ENCODE measurements at regions not wholly inside any gene's neighbourhood (a gene's known extent, or its start where the extent isn't known, plus 50 kb on each side); places are given as distances from the start of the nearest gene placed in this dataset.

- Histone ChIP-seq H3K9me3 (ENCODE audit: insufficient read depth, low read length) (no peaks in the 10 kb centered on the region), H3K9ac (ENCODE audit: low read length) (no peak overlapping the region), H3K27me3 (ENCODE audit: low read depth, low read length) (peaks cover 78% of the 10 kb centered on the region), H3K36me3 (replicated peaks; ENCODE audit: low read depth, low read length) (no peaks in the 10 kb centered on the region), H4K20me1 (ENCODE audit: insufficient read depth, low read length) (no peaks in the 10 kb centered on the region), H3K27ac (ENCODE audit: low read length) (no peak overlapping the region), H2AFZ (ENCODE audit: low read depth, low read length) (no peak overlapping the region), H3K4me1 (ENCODE audit: low read length) (no peaks in the 10 kb centered on the region), H3K79me2 (ENCODE audit: low read length) (no peaks in the 10 kb centered on the region), H3K4me2 (ENCODE audit: low read length) (no peak overlapping the region), H3K4me3 (ENCODE audit: low read length) (no peak overlapping the region)
- TF ChIP-seq CTCF (IDR thresholded peaks at IDR 0.05; ENCODE audit: low read depth, low read length) (no peak), EZH2phosphoT487 (IDR thresholded peaks at IDR 0.05; ENCODE audit: low read depth) (no peak)
Observed at GRCh38 chr12:98360401-98360800, 155.0 kb upstream of the TMPO start.

DNA sequence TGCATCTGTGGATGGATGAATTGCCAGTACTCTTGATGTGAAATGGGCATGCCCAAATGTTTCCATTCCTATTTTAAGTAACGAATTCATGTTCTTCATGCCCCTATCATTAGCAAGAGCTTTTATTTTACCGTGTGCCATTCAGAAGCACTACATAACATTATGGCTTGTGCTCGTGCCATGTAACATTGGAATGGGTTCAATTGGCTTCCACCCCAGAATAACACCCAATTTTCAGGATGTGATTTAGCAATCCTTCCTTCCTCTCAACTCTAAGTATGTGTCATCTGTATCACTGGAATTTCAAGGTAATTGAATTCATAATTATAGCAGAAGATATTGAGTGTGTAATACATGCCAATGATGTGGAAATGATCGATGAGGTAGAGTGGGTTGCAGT is 145.8 kb upstream of the TMPO start:
- Histone ChIP-seq H3K4me3 (ENCODE audit: low read length) (no peak overlapping the region), H3K27me3 (ENCODE audit: low read depth, low read length) (peaks cover 54% of the 10 kb centered on the region), H3K9ac (ENCODE audit: low read length) (no peak overlapping the region), H2AFZ (ENCODE audit: low read depth, low read length) (no peak overlapping the region), H3K79me2 (ENCODE audit: low read length) (no peaks in the 10 kb centered on the region), H3K9me3 (ENCODE audit: insufficient read depth, low read length) (no peaks in the 10 kb centered on the region), H4K20me1 (ENCODE audit: insufficient read depth, low read length) (no peaks in the 10 kb centered on the region), H3K4me1 (ENCODE audit: low read length) (no peaks in the 10 kb centered on the region), H3K4me2 (ENCODE audit: low read length) (no peak overlapping the region), H3K27ac (ENCODE audit: low read length) (no peak overlapping the region), H3K36me3 (replicated peaks; ENCODE audit: low read depth, low read length) (no peaks in the 10 kb centered on the region)
- no peak for TF ChIP-seq CTCF (IDR thresholded peaks at IDR 0.05; ENCODE audit: low read depth, low read length)
- TF ChIP-seq EZH2phosphoT487 (IDR thresholded peaks at IDR 0.05; ENCODE audit: low read depth), result no peak

GRCh38 chr12:98370976-98371375 is 144.4 kb upstream of the TMPO start:
- no peak overlapping the region for H2AFZ ChIP-seq (ENCODE audit: low read depth, low read length)
- no peak for TF ChIP-seq CTCF (IDR thresholded peaks at IDR 0.05; ENCODE audit: low read depth, low read length)
- TF ChIP-seq EZH2phosphoT487 (IDR thresholded peaks at IDR 0.05; ENCODE audit: low read depth), result no peak
- H3K4me1 ChIP-seq (ENCODE audit: low read length), result no peaks in the 10 kb centered on the region
- no peaks in the 10 kb centered on the region for H3K36me3 ChIP-seq (replicated peaks; ENCODE audit: low read depth, low read length)
- H3K4me3 ChIP-seq (ENCODE audit: low read length), result no peak overlapping the region
- no peak overlapping the region for H3K4me2 ChIP-seq (ENCODE audit: low read length)
- H4K20me1 ChIP-seq (ENCODE audit: insufficient read depth, low read length), result no peaks in the 10 kb centered on the region
- H3K27ac ChIP-seq (ENCODE audit: low read length), result no peak overlapping the region
- peaks cover 55% of the 10 kb centered on the region for H3K27me3 ChIP-seq (ENCODE audit: low read depth, low read length)
- no peak overlapping the region for H3K9ac ChIP-seq (ENCODE audit: low read length)
- H3K9me3 ChIP-seq (ENCODE audit: insufficient read depth, low read length), result no peaks in the 10 kb centered on the region
- no peaks in the 10 kb centered on the region for H3K79me2 ChIP-seq (ENCODE audit: low read length)

DNA sequence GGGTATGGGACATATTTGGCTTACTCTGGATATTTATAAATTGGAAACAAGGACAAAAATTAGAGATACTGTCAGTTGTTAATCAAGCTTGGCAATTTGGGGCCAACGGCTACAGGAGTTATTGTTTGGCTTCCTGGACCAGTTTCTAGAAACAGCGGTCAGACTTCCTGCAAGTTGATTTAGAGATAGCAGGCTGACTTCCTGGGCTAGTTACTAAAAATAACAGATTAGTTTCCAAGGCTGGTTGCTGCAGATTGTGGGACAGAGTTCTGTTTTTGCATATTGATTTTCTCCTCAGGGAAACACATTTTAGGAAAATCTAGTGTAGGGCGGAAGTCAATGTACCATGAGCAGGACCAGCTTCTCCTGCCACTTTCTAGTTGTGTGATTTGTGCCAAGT is 144.0 kb upstream of the TMPO start:
- H3K4me2 ChIP-seq (ENCODE audit: low read length), result no peak overlapping the region
- H3K36me3 ChIP-seq (replicated peaks; ENCODE audit: low read depth, low read length), result no peaks in the 10 kb centered on the region
- no peaks in the 10 kb centered on the region for H4K20me1 ChIP-seq (ENCODE audit: insufficient read depth, low read length)
- no peaks in the 10 kb centered on the region for H3K4me1 ChIP-seq (ENCODE audit: low read length)
- H3K9ac ChIP-seq (ENCODE audit: low read length), result no peak overlapping the region
- no peak overlapping the region for H3K27ac ChIP-seq (ENCODE audit: low read length)
- TF ChIP-seq CTCF (IDR thresholded peaks at IDR 0.05; ENCODE audit: low read depth, low read length), result no peak
- no peak for TF ChIP-seq EZH2phosphoT487 (IDR thresholded peaks at IDR 0.05; ENCODE audit: low read depth)
- no peaks in the 10 kb centered on the region for H3K9me3 ChIP-seq (ENCODE audit: insufficient read depth, low read length)
- no peak overlapping the region for H2AFZ ChIP-seq (ENCODE audit: low read depth, low read length)
- H3K4me3 ChIP-seq (ENCODE audit: low read length), result no peak overlapping the region
- no peaks in the 10 kb centered on the region for H3K79me2 ChIP-seq (ENCODE audit: low read length)
- H3K27me3 ChIP-seq (ENCODE audit: low read depth, low read length), result peaks cover 56% of the 10 kb centered on the region

Data from OCI-LY3 (cell line).